GM23248 (cell line): ENCODE measurements at regions not wholly inside any gene's neighbourhood (a gene's known extent, or its start where the extent isn't known, plus 50 kb on each side); places are given as distances from the start of the nearest gene placed in this dataset.
A peak's percentile ranks its signal among the peaks of the same experiment; 100 is the strongest.

Experiments
- DNase-seq: peaks from one replicate; pipeline ENCODE4 v3.0.0-alpha.2; 2015
- H2AFZ ChIP-seq: fragments of 200-600 bp; sonication (generic); 2 replicates; pipeline ENCODE4 v1.6.1; 2016; ENCODE audit warnings: antibody characterized with exemption
- H3F3A ChIP-seq: fragments of 200-600 bp; sonication (generic); 2 replicates; pipeline ENCODE4 v1.6.1; 2016; ENCODE audit warnings: mild to moderate bottlenecking, antibody characterized with exemption, mixed run types; ENCODE audit not compliant: insufficient read depth
- H3K27ac ChIP-seq: fragments of 200-600 bp; sonication (generic); 2 replicates; pipeline ENCODE4 v1.5.1; 2016; ENCODE audit warnings: mild to moderate bottlenecking
- H3K27me3 ChIP-seq: fragments of 200-600 bp; sonication (generic); replicated peaks from 2 replicates; pipeline ENCODE4 v1.6.1; 2016; ENCODE audit warnings: mild to moderate bottlenecking; ENCODE audit not compliant: insufficient read depth
- H3K36me3 ChIP-seq: fragments of 200-600 bp; sonication (generic); 2 replicates; pipeline ENCODE4 v1.6.1; 2016; ENCODE audit warnings: low read depth, mild to moderate bottlenecking
- H3K4me1 ChIP-seq: fragments of 200-600 bp; sonication (generic); 2 replicates; pipeline ENCODE4 v1.6.1; 2016; ENCODE audit warnings: mild to moderate bottlenecking; ENCODE audit not compliant: insufficient read depth
- H3K4me2 ChIP-seq: fragments of 200-600 bp; sonication (generic); one replicate; pipeline ENCODE4 v1.6.1; 2016; ENCODE audit warnings: mild to moderate bottlenecking; ENCODE audit not compliant: unreplicated experiment
- H3K4me3 ChIP-seq: fragments of 200-600 bp; sonication (generic); 2 replicates; pipeline ENCODE4 v1.5.1; 2016; ENCODE audit warnings: mild to moderate bottlenecking
- H3K79me2 ChIP-seq: fragments of 200-600 bp; sonication (generic); 2 replicates; pipeline ENCODE4 v1.6.1; 2016; ENCODE audit warnings: mild to moderate bottlenecking; ENCODE audit not compliant: insufficient read depth
- H3K9ac ChIP-seq: fragments of 200-600 bp; sonication (generic); 2 replicates; pipeline ENCODE4 v1.6.1; 2016; ENCODE audit warnings: mild to moderate bottlenecking
- H3K9me2 ChIP-seq: fragments of 200-600 bp; sonication (generic); 2 replicates; pipeline ENCODE4 v1.6.1; 2016; ENCODE audit warnings: mixed run types, mild to moderate bottlenecking, moderate library complexity; ENCODE audit not compliant: insufficient read depth
- H3K9me3 ChIP-seq: fragments of 200-600 bp; sonication (generic); one replicate; pipeline ENCODE4 v1.6.1; 2017; ENCODE audit warnings: low read depth
- H4K20me1 ChIP-seq: fragments of 200-600 bp; sonication (generic); 2 replicates; pipeline ENCODE4 v1.6.0; 2016; ENCODE audit not compliant: insufficient read depth
- EZH2 ChIP-seq: fragments of 200-600 bp; sonication (generic); IDR thresholded peaks from 2 replicates; pipeline ENCODE4 v1.6.1; 2018; ENCODE audit warnings: antibody characterized with exemption, mild to moderate bottlenecking; ENCODE audit not compliant: insufficient read depth, poor library complexity, severe bottlenecking
- EZH2phosphoT487 ChIP-seq: fragments of 200-600 bp; sonication (generic); IDR thresholded peaks from 2 replicates; pipeline ENCODE4 v1.6.1; 2018; ENCODE audit warnings: antibody characterized with exemption, moderate library complexity, mild to moderate bottlenecking, low read depth; ENCODE audit not compliant: insufficient read depth
- WGBS, 2 experiments: methylation state at CpG; one replicate each; pipeline ENCODE4 v1.1.6; 2015 to 2017; ENCODE audit warnings: low lambda C conversion rate in 2 of 2, low coverage in 1 of 2; ENCODE audit errors: missing lambda C conversion rate in 2 of 2; 5-methylcytosine and 5-hydroxymethylcytosine counted together
- in situ Hi-C: fragments of 300-500 bp; cut with MboI; formaldehyde crosslinking; loops from 2 replicates; pipeline ENCODE4 v1.15.0; 2020

- DNase-seq: no peak
- Histone ChIP-seq H3K36me3 (no peaks in the 10 kb centered on the region), H3K9me3 (no peaks in the 10 kb centered on the region)
These were observed 51.8 kb upstream of the B3GALNT1 start for GRCh38 chr3:161156936-161157335.

GRCh38 chr3:161161603-161162002 lies 56.5 kb upstream of the B3GALNT1 start:
- H3K4me2 ChIP-seq: no peak overlapping the region
- H3K79me2 ChIP-seq: no peaks in the 10 kb centered on the region
- H3K9ac ChIP-seq: no peak overlapping the region
- no peak for DNase-seq
- H2AFZ ChIP-seq: no peak overlapping the region
- no peak overlapping the region for H3K27ac ChIP-seq
- H3K36me3 ChIP-seq: no peaks in the 10 kb centered on the region
- WGBS, 2 experiments: 92% methylated on average over 20 of the region's 20 CpGs
- in situ Hi-C loops: no loop called here
- H3K4me1 ChIP-seq: 0 out of 2 replicates have a peak, but pooled peaks cover 7% of the 10 kb centered on the region
- no peak for TF ChIP-seq EZH2phosphoT487
- no peak for TF ChIP-seq EZH2
- peaks cover 5% of the 10 kb centered on the region for H3K9me3 ChIP-seq
- H3K4me3 ChIP-seq: no peak overlapping the region
- H3F3A ChIP-seq: peaks cover 21% of the 10 kb centered on the region
- no peaks in the 10 kb centered on the region for H3K9me2 ChIP-seq
- no peaks in the 10 kb centered on the region for H3K27me3 ChIP-seq
- H4K20me1 ChIP-seq: no peaks in the 10 kb centered on the region

More at GRCh38 chr3:161156936-161157335, 51.8 kb upstream of the B3GALNT1 start:
- Histone ChIP-seq H2AFZ (no peak overlapping the region), H3K27me3 (no peaks in the 10 kb centered on the region), H3F3A (no peaks in the 10 kb centered on the region), H3K9me2 (no peaks in the 10 kb centered on the region), H3K4me3 (no peak overlapping the region), H3K4me2 (no peak overlapping the region), H3K79me2 (no peaks in the 10 kb centered on the region), H3K27ac (no peak overlapping the region), H4K20me1 (no peaks in the 10 kb centered on the region), H3K9ac (no peak overlapping the region), H3K4me1 (no peaks in the 10 kb centered on the region)
- in situ Hi-C loops: no loop called here
- WGBS, 2 experiments: 90% methylated on average over 5 of the region's 5 CpGs
- no peak for TF ChIP-seq EZH2
- TF ChIP-seq EZH2phosphoT487: no peak

GRCh38 chr3:161163297-161163696 lies 57.8 kb upstream of the NMD3 start:
- H3F3A ChIP-seq: peaks cover 21% of the 10 kb centered on the region
- 0 out of 2 replicates have a peak, but pooled peaks cover 7% of the 10 kb centered on the region for H3K4me1 ChIP-seq
- no peaks in the 10 kb centered on the region for H3K79me2 ChIP-seq
- no peak overlapping the region for H3K4me3 ChIP-seq
- H3K9ac ChIP-seq: no peak overlapping the region
- TF ChIP-seq EZH2phosphoT487: no peak; the same call in 1 of the 2 replicates
- no peak for TF ChIP-seq EZH2
- no peaks in the 10 kb centered on the region for H3K27me3 ChIP-seq
- H3K9me2 ChIP-seq: no peaks in the 10 kb centered on the region
- H3K9me3 ChIP-seq: peaks cover 5% of the 10 kb centered on the region
- in situ Hi-C loops: no loop called here
- H3K4me2 ChIP-seq: no peak overlapping the region
- H3K36me3 ChIP-seq: no peaks in the 10 kb centered on the region
- DNase-seq: peak; percentile 87
- no peak overlapping the region for H2AFZ ChIP-seq
- H4K20me1 ChIP-seq: no peaks in the 10 kb centered on the region
- 0% methylated on average over 1 of the region's 1 CpG for WGBS, 2 experiments
- H3K27ac ChIP-seq: no peak overlapping the region

GRCh38 chr3:161166051-161166450 lies 55.1 kb upstream of the NMD3 start:
- peaks cover 11% of the 10 kb centered on the region; the same call in 1 of the 2 replicates for H3K4me1 ChIP-seq
- H3K27me3 ChIP-seq: no peaks in the 10 kb centered on the region
- H3K4me3 ChIP-seq: no peak overlapping the region
- H3K27ac ChIP-seq: no peak overlapping the region
- H3K9me3 ChIP-seq: peaks cover 5% of the 10 kb centered on the region
- no peak for DNase-seq
- no peak overlapping the region for H3K4me2 ChIP-seq
- no peak for TF ChIP-seq EZH2phosphoT487
- no peak for TF ChIP-seq EZH2
- 73% methylated on average over 4 of the region's 4 CpGs for WGBS, 2 experiments
- no peaks in the 10 kb centered on the region for H4K20me1 ChIP-seq
- H2AFZ ChIP-seq: no peak overlapping the region
- H3K36me3 ChIP-seq: no peaks in the 10 kb centered on the region
- H3F3A ChIP-seq: peaks cover 21% of the 10 kb centered on the region
- H3K9ac ChIP-seq: no peak overlapping the region
- H3K79me2 ChIP-seq: no peaks in the 10 kb centered on the region
- in situ Hi-C loops: no loop called here
- H3K9me2 ChIP-seq: no peaks in the 10 kb centered on the region

GRCh38 chr3:161171113-161171512 lies 50.0 kb upstream of the NMD3 start:
- peak; percentile 92 for DNase-seq
- TF ChIP-seq EZH2phosphoT487: no peak
- TF ChIP-seq EZH2: no peak
- Histone ChIP-seq H3K27ac (peak overlapping the region; percentile 26), H4K20me1 (no peaks in the 10 kb centered on the region), H3K36me3 (no peaks in the 10 kb centered on the region), H2AFZ (no peak overlapping the region), H3K4me2 (peak overlapping the region; percentile 36), H3F3A (no peaks in the 10 kb centered on the region), H3K9me3 (no peaks in the 10 kb centered on the region), H3K4me3 (no peak overlapping the region), H3K9me2 (no peaks in the 10 kb centered on the region), H3K79me2 (no peaks in the 10 kb centered on the region), H3K4me1 (peaks cover 12% of the 10 kb centered on the region), H3K27me3 (no peaks in the 10 kb centered on the region), H3K9ac (no peak overlapping the region)
- 2 to 13% methylated on average over 2 of the region's 2 CpGs for WGBS, 2 experiments
- in situ Hi-C loops: no loop called here
